Hepatocyte (in vitro differentiated cells): ENCODE measurements at regions not wholly inside any gene's neighbourhood (a gene's known extent, or its start where the extent isn't known, plus 50 kb on each side); places are given as distances from the start of the nearest gene placed in this dataset.

ENCODE experiments used
- EZH2 ChIP-seq: fragments of 200-600 bp; sonication (generic); IDR thresholded peaks from 2 replicates; pipeline ENCODE4 v1.6.1; 2016; ENCODE audit warnings: antibody characterized with exemption, mild to moderate bottlenecking, borderline replicate concordance
- TF ChIP-seq, protein P1 (sequence below): fragments of 200-600 bp; sonication (generic); IDR thresholded peaks from 2 replicates; pipeline ENCODE4 v1.5.1; 2016; ENCODE audit warnings: antibody characterized with exemption, mild to moderate bottlenecking; ENCODE audit not compliant: poor library complexity

DNA sequence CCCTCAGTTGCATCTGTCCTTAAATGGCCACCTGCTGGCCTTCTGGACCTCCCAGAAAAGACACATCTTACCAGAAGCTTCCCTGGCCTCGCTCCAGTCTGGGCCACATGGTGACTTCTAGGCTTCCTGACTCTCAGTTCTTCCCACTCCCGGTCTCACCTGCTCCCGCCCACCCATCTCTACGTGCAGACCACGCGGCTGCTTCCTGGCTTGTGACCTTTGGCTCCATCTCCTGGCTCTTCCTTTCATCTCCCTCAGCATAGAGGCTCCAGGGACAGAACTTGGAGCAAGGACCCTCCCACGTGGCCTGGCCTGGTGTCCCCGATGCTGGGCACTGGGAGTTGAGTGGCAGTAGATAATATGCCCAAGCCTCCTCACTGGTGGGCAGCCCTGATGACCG, 124.9 kb upstream of the IRF2BP2 start:
- TF ChIP-seq, protein P1, sequence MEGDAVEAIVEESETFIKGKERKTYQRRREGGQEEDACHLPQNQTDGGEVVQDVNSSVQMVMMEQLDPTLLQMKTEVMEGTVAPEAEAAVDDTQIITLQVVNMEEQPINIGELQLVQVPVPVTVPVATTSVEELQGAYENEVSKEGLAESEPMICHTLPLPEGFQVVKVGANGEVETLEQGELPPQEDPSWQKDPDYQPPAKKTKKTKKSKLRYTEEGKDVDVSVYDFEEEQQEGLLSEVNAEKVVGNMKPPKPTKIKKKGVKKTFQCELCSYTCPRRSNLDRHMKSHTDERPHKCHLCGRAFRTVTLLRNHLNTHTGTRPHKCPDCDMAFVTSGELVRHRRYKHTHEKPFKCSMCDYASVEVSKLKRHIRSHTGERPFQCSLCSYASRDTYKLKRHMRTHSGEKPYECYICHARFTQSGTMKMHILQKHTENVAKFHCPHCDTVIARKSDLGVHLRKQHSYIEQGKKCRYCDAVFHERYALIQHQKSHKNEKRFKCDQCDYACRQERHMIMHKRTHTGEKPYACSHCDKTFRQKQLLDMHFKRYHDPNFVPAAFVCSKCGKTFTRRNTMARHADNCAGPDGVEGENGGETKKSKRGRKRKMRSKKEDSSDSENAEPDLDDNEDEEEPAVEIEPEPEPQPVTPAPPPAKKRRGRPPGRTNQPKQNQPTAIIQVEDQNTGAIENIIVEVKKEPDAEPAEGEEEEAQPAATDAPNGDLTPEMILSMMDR, result no peak
- no peak for TF ChIP-seq EZH2
